ENCODE measurements at regions not wholly inside any gene's neighbourhood (a gene's known extent, or its start where the extent isn't known, plus 50 kb on each side); places are given as distances from the start of the nearest gene placed in this dataset.

- H3K4me3 Mint-ChIP-seq: no peak overlapping the region
- ChIA-PET POLR2A (no interaction called here), CTCF (no interaction called here)
- TF ChIP-seq CTCF (IDR thresholded peaks at IDR 0.05): no peak
- intact Hi-C loops (cut with DNase I, micrococcal nuclease): no loop called here
- no peaks in the 10 kb centered on the region for H3K4me1 Mint-ChIP-seq (ENCODE audit: low read depth)
- H3K27ac ChIP-seq (ENCODE audit: low read depth in 1 of 2, low read length in 2 of 2): no peak overlapping the region
- H3K36me3 Mint-ChIP-seq (ENCODE audit: low read depth): no peaks in the 10 kb centered on the region
- H3K4me1 ChIP-seq (ENCODE audit: insufficient read depth, low read length): no peaks in the 10 kb centered on the region
- peaks cover 13% of the 10 kb centered on the region for H3K27me3 Mint-ChIP-seq
- no peaks in the 10 kb centered on the region for H3K9me3 ChIP-seq (ENCODE audit: control insufficient read depth in 1 of 2, insufficient read depth in 1 of 2, low read length in 2 of 2)
- H3K27ac Mint-ChIP-seq: no peak overlapping the region
- H3K36me3 ChIP-seq (ENCODE audit: insufficient read depth, low read length): no peaks in the 10 kb centered on the region
- no peaks in the 10 kb centered on the region for H3K9me3 Mint-ChIP-seq
- H3K27me3 ChIP-seq (ENCODE audit: control insufficient read depth in 1 of 2, insufficient read depth in 2 of 2, low read length in 2 of 2): peaks cover 0 to 7% of the 10 kb centered on the region in 2 experiments
- no peak overlapping the region for H3K4me3 ChIP-seq (ENCODE audit: low read length)
- ATAC-seq (ENCODE audit: poor library complexity) (no peak), DNase-seq (no peak)
These were observed 178.0 kb upstream of the DYNLRB2 start for GRCh38 chr16:80362816-80363215.

- Histone ChIP-seq H3K4me1 (ENCODE audit: insufficient read depth, low read length) (no peaks in the 10 kb centered on the region), H3K27ac (ENCODE audit: low read depth in 1 of 2, low read length in 2 of 2) (no peak overlapping the region), H3K27me3 (ENCODE audit: control insufficient read depth in 1 of 2, insufficient read depth in 2 of 2, low read length in 2 of 2) (no peaks in the 10 kb centered on the region), H3K9me3 (ENCODE audit: control insufficient read depth in 1 of 2, insufficient read depth in 1 of 2, low read length in 2 of 2) (no peaks in the 10 kb centered on the region), H3K36me3 (ENCODE audit: insufficient read depth, low read length) (no peaks in the 10 kb centered on the region), H3K4me3 (ENCODE audit: low read length) (no peak overlapping the region)
- ATAC-seq (ENCODE audit: poor library complexity) (no peak), DNase-seq (no peak)
- Mint-ChIP-seq H3K9me3 (no peaks in the 10 kb centered on the region), H3K36me3 (ENCODE audit: low read depth) (no peaks in the 10 kb centered on the region), H3K4me1 (ENCODE audit: low read depth) (no peaks in the 10 kb centered on the region), H3K4me3 (no peak overlapping the region), H3K27me3 (no peaks in the 10 kb centered on the region), H3K27ac (no peak overlapping the region)
- no peak for TF ChIP-seq CTCF (IDR thresholded peaks at IDR 0.05)
- POLR2A ChIA-PET: no interaction called here
- CTCF ChIA-PET: no interaction called here
- intact Hi-C loops (cut with DNase I, micrococcal nuclease): no loop called here
These were observed 184.4 kb upstream of the DYNLRB2 start for GRCh38 chr16:80356365-80356764.

GRCh38 chr16:80355335-80355734, 185.5 kb upstream of the DYNLRB2 start:
- Histone ChIP-seq H3K27me3 (ENCODE audit: control insufficient read depth in 1 of 2, insufficient read depth in 2 of 2, low read length in 2 of 2) (peaks cover 0 to 4% of the 10 kb centered on the region in 2 experiments), H3K9me3 (ENCODE audit: control insufficient read depth in 1 of 2, insufficient read depth in 1 of 2, low read length in 2 of 2) (no peaks in the 10 kb centered on the region), H3K27ac (ENCODE audit: low read depth in 1 of 2, low read length in 2 of 2) (no peak overlapping the region), H3K4me3 (ENCODE audit: low read length) (no peak overlapping the region), H3K4me1 (ENCODE audit: insufficient read depth, low read length) (no peaks in the 10 kb centered on the region), H3K36me3 (ENCODE audit: insufficient read depth, low read length) (no peaks in the 10 kb centered on the region)
- ATAC-seq (ENCODE audit: poor library complexity) (no peak), DNase-seq (no peak)
- TF ChIP-seq CTCF (IDR thresholded peaks at IDR 0.05): no peak
- intact Hi-C loops (cut with DNase I, micrococcal nuclease): no loop called here
- CTCF ChIA-PET: no interaction called here
- POLR2A ChIA-PET: no interaction called here
- H3K4me1 Mint-ChIP-seq (ENCODE audit: low read depth): no peaks in the 10 kb centered on the region
- no peaks in the 10 kb centered on the region for H3K9me3 Mint-ChIP-seq
- H3K4me3 Mint-ChIP-seq: no peak overlapping the region
- H3K27ac Mint-ChIP-seq: no peak overlapping the region
- H3K27me3 Mint-ChIP-seq: no peaks in the 10 kb centered on the region
- H3K36me3 Mint-ChIP-seq (ENCODE audit: low read depth): no peaks in the 10 kb centered on the region

All from CD4-positive, alpha-beta T cell (primary cell).